Suprapubic skin (tissue), 4 donors: ENCODE measurements at regions not wholly inside any gene's neighbourhood (a gene's known extent, or its start where the extent isn't known, plus 50 kb on each side); places are given as distances from the start of the nearest gene placed in this dataset.

Experiments
- DNase-seq, 2 donors: peaks; one replicate each; pipeline ENCODE4 v3.0.0-alpha.2; 2019; ENCODE audit warnings: low spot score in 2 of 2
- H3K27ac ChIP-seq: fragments of 200-600 bp; sonication (generic); one replicate; pipeline ENCODE4 v1.5.1; 2019
- H3K27me3 ChIP-seq: fragments of 200-600 bp; sonication (generic); one replicate; pipeline ENCODE4 v1.5.1; 2019
- H3K36me3 ChIP-seq: fragments of 200-600 bp; sonication (generic); one replicate; pipeline ENCODE4 v1.5.1; 2019
- H3K4me1 ChIP-seq: fragments of 200-600 bp; sonication (generic); one replicate; pipeline ENCODE4 v1.5.1; 2019
- H3K4me3 ChIP-seq: fragments of 200-600 bp; sonication (generic); one replicate; pipeline ENCODE4 v1.5.1; 2019; ENCODE audit warnings: mild to moderate bottlenecking
- H3K9me3 ChIP-seq: fragments of 200-600 bp; sonication (generic); one replicate; pipeline ENCODE4 v1.5.1; 2019
- CTCF ChIP-seq, 2 donors: fragments of 200-600 bp in 1 of 2; fragments of 450-650 bp in 1 of 2; sonication (generic) in 1 of 2; IDR thresholded peaks; one replicate each; pipeline ENCODE4 v1.5.1; 2016 to 2019; ENCODE audit warnings: antibody characterized with exemption in 2 of 2, mild to moderate bottlenecking in 1 of 2, moderate library complexity in 1 of 2
- EP300 ChIP-seq: sonication (generic); formaldehyde crosslinking; IDR thresholded peaks from one replicate; pipeline ENCODE4 v1.6.1; 2017; ENCODE audit warnings: antibody characterized with exemption
- POLR2A ChIP-seq, 2 donors: fragments of 450-650 bp; IDR thresholded peaks; one replicate each; pipeline ENCODE4 v1.6.1; 2017; ENCODE audit warnings: antibody characterized with exemption in 2 of 2, mild to moderate bottlenecking in 2 of 2, moderate library complexity in 2 of 2
- POLR2AphosphoS5 ChIP-seq, 3 donors: sonication (generic); formaldehyde crosslinking; IDR thresholded peaks; one replicate each; pipeline ENCODE4 v1.6.1; 2017; ENCODE audit warnings: antibody characterized with exemption in 3 of 3
- WGBS: methylation state at CpG from one replicate; pipeline ENCODE4 v1.1.5; 2018; 5-methylcytosine and 5-hydroxymethylcytosine counted together

GRCh38 chrX:26581091-26581490 lies 365.1 kb downstream of the MAGEB5 start:
- Histone ChIP-seq H3K27ac (no peak overlapping the region), H3K36me3 (no peaks in the 10 kb centered on the region), H3K4me3 (no peak overlapping the region), H3K9me3 (no peaks in the 10 kb centered on the region), H3K4me1 (no peaks in the 10 kb centered on the region), H3K27me3 (no peaks in the 10 kb centered on the region)
- no peak for TF ChIP-seq POLR2AphosphoS5 (IDR thresholded peaks at IDR 0.05)
- no peak for TF ChIP-seq EP300
- no peak for TF ChIP-seq CTCF (IDR thresholded peaks at IDR 0.05)
- TF ChIP-seq POLR2A (IDR thresholded peaks at IDR 0.05), result no peak
- DNase-seq, result no peak

- no peak overlapping the region for H3K4me3 ChIP-seq
- no peaks in the 10 kb centered on the region for H3K9me3 ChIP-seq
- no peak for DNase-seq
- H3K27me3 ChIP-seq, result no peaks in the 10 kb centered on the region
- TF ChIP-seq POLR2A (IDR thresholded peaks at IDR 0.05) (no peak), POLR2AphosphoS5 (IDR thresholded peaks at IDR 0.05) (no peak), CTCF (IDR thresholded peaks at IDR 0.05) (no peak), EP300 (no peak)
- WGBS, result 29% methylated on average over 1 of the region's 1 CpG
- no peaks in the 10 kb centered on the region for H3K36me3 ChIP-seq
- no peaks in the 10 kb centered on the region for H3K4me1 ChIP-seq
- H3K27ac ChIP-seq, result no peak overlapping the region
Measured at GRCh38 chrX:26580021-26580420, 364.1 kb downstream of the MAGEB5 start.

- DNase-seq, result no peak
- Histone ChIP-seq H3K9me3 (no peaks in the 10 kb centered on the region), H3K27me3 (no peaks in the 10 kb centered on the region), H3K36me3 (no peaks in the 10 kb centered on the region), H3K4me3 (no peak overlapping the region), H3K27ac (no peak overlapping the region), H3K4me1 (no peaks in the 10 kb centered on the region)
- no peak for TF ChIP-seq CTCF (IDR thresholded peaks at IDR 0.05)
- no peak for TF ChIP-seq POLR2AphosphoS5 (IDR thresholded peaks at IDR 0.05)
- no peak for TF ChIP-seq EP300
- no peak for TF ChIP-seq POLR2A (IDR thresholded peaks at IDR 0.05)
Measured at GRCh38 chrX:26574234-26574633, 358.3 kb downstream of the MAGEB5 start.

GRCh38 chrX:26562156-26562555 lies 346.2 kb downstream of the MAGEB5 start:
- Histone ChIP-seq H3K4me1 (no peaks in the 10 kb centered on the region), H3K9me3 (no peaks in the 10 kb centered on the region), H3K27me3 (no peaks in the 10 kb centered on the region), H3K36me3 (no peaks in the 10 kb centered on the region), H3K27ac (no peak overlapping the region), H3K4me3 (no peak overlapping the region)
- no peak for TF ChIP-seq POLR2AphosphoS5 (IDR thresholded peaks at IDR 0.05)
- no peak for TF ChIP-seq EP300
- TF ChIP-seq POLR2A (IDR thresholded peaks at IDR 0.05), result no peak
- TF ChIP-seq CTCF (IDR thresholded peaks at IDR 0.05), result no peak
- WGBS, result 33% methylated on average over 1 of the region's 1 CpG
- DNase-seq, result no peak

- TF ChIP-seq POLR2A (IDR thresholded peaks at IDR 0.05) (no peak), CTCF (IDR thresholded peaks at IDR 0.05) (no peak), POLR2AphosphoS5 (IDR thresholded peaks at IDR 0.05) (no peak), EP300 (no peak)
- H3K4me1 ChIP-seq, result no peaks in the 10 kb centered on the region
- WGBS, result 77% methylated on average over 3 of the region's 3 CpGs
Measured at GRCh38 chrX:26559855-26560254, 343.9 kb downstream of the MAGEB5 start.

More at GRCh38 chrX:26559855-26560254, 343.9 kb downstream of the MAGEB5 start:
- H3K27me3 ChIP-seq, result no peaks in the 10 kb centered on the region
- H3K9me3 ChIP-seq, result no peaks in the 10 kb centered on the region
- H3K27ac ChIP-seq, result no peak overlapping the region
- DNase-seq, result no peak
- H3K4me3 ChIP-seq, result no peak overlapping the region
- no peaks in the 10 kb centered on the region for H3K36me3 ChIP-seq
